ENCODE measurements at regions not wholly inside any gene's neighbourhood (a gene's known extent, or its start where the extent isn't known, plus 50 kb on each side); places are given as distances from the start of the nearest gene placed in this dataset.

DNA sequence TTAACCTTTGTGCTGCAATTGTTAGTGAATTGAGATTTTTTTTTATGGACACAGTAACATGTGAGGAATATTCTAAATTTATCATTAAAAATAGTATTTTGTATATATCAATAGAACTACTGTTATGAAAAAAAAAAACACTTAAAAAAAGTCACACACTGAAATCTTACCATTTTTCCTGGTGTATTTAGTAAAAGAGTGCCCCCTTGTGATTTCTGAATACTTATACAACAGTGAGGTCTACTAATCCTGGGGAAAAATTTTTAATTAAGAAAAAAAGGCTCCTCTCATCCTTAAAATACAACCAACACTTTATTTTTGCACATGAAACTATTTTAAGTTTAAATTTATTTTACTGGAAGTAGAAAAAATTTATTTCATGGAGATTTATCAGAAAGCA is 56.4 kb upstream of the SPOCK3 start:
- DNase-seq (ENCODE audit: low read depth): no peak

DNA sequence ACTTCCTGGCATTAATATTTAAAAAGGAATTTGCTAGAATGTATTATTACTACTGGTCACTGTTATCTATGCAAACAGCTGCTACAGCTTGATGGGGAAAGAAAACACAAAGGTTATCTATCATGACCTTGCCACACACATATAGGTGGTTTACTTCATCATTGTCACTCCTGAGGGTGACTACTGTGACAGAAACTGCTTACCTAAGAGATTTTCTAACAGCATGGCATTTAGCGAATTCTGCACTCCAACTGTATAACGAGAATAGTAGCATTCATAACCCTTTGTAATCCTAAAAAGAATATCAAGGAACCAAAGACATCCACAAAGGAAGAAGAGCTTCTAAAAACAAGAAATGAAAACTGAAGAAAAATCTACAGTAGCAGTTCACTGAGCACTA is 74.6 kb upstream of the SPOCK3 start:
- DNase-seq (ENCODE audit: low read depth): no peak

GRCh38 chr4:167321299-167321698 is 87.0 kb upstream of the SPOCK3 start:
- no peak for DNase-seq (ENCODE audit: low read depth)

GRCh38 chr4:167339781-167340180 is 105.5 kb upstream of the SPOCK3 start:
- no peak for DNase-seq (ENCODE audit: low read depth)

GRCh38 chr4:167359711-167360110 is 125.4 kb upstream of the SPOCK3 start:
- no peak for DNase-seq (ENCODE audit: low read depth)

DNA sequence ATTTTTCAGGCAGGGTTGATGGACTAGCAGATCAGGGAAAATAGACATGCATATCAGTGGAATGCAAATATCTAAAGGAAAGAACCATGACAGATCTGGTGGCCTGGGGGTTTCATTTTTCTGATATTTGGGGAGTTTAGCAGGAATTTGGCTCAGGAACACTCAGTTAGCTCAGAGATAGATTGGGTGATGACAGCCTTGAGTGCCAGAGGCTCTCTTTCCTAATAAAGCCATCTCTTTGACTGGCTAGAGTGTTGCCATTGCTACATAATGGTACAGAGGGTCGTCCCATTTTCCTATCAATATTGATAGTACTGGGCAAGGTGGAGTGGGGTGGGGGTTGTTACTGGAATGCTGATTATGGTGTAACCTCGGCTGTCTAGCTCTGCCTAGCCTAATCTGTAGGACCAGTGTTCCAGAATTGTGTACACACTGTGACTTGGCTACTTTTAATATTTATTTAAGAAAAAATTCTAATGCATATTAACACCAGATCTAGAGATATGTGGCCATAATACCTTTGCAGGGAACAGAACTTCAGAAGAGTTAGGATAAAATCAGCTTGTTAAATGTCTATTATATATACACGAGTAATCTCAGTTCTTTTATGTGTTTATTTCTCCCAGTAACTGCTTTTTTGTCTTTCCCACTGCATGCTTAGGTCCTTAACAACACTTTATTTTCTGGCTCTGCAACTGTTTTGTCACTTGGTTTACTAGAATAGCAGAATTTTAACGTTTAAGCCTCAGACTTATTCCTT is 145.0 kb upstream of the SPOCK3 start:
- no peak for DNase-seq (ENCODE audit: low read depth)

GRCh38 chr4:167380964-167381363 is 146.7 kb upstream of the SPOCK3 start:
- DNase-seq (ENCODE audit: low read depth): no peak

DNA sequence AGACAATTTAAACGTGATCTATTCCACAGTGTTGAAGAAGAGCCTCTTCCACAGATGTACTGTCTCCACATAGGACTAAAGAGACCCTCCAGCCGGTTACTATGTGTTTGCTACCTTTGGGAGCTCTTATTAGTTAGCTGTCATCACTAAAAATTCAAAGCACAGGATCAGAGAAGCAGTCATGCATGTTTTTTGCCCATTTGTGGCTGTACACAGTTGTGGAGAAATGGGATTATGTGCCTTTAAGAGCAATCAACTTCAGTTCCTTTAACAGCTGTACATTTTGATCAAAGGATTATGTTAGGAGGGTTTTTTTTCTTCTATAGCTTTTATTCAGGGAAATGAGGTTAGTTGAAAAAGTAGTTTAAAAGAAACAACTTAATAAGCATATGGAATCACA is 149.0 kb upstream of the SPOCK3 start:
- no peak for DNase-seq (ENCODE audit: low read depth)

DNA sequence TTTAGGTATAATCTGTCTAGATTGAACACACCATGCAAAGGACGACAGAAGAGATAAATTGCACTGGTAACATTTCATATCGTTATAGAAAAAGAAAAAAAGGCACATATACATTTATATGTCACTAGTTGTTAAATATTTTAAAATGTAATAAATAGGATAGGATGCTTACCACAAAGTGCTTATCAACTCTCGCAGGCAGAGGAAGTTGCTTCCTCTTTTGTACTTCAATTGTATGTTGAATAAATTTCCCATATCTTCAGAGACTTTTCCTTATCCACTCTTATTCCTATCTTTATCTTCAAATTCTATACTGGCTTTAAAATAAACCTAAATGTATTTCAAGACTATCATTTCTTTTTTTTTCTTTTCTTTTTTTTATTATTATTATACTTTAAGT is 163.3 kb upstream of the SPOCK3 start:
- no peak for DNase-seq (ENCODE audit: low read depth)

DNA sequence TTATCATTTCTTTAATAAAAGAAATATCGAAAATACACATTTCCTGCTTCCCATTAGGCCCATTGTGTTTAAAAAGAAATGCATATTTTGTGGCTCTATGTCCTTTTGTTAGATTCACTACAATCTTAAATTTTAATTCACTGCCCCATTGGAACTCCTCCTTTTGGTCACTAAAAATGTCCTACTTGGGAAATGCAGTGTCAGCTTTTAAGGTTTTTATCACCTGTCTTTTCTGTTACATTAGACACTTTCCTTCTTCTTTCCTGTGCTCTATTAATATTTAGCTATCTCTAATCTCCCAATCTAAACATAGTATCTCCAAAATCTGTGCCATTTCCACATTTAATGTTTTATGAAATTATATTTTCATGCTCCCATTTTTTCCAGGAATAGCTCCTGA is 164.9 kb upstream of the SPOCK3 start:
- no peak for DNase-seq (ENCODE audit: low read depth)

- no peak for DNase-seq (ENCODE audit: low read depth)
Measured at GRCh38 chr4:167406181-167406580, 171.9 kb upstream of the SPOCK3 start.

DNA sequence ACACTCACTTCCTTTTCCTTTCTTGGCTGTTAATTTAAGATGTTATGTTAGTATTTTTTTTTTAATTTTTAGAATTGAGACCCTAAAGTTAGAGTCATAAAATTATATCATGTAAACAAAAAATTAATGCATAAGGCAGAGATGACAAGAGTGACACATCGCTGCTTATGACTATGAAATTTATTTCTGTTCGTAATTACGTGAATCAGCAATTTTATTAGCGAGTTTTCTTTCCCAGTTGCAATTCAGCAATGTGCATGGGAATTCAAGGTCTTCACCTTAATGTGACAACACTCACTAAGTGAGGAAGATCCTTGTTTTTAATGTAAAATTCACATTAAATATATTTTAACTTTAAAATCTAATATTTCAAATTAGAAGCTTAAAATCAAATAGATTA is 181.2 kb upstream of the SPOCK3 start:
- no peak for DNase-seq (ENCODE audit: low read depth)

GRCh38 chr4:167419468-167420140 is 185.3 kb upstream of the SPOCK3 start:
- no peak for DNase-seq (ENCODE audit: low read depth)

DNA sequence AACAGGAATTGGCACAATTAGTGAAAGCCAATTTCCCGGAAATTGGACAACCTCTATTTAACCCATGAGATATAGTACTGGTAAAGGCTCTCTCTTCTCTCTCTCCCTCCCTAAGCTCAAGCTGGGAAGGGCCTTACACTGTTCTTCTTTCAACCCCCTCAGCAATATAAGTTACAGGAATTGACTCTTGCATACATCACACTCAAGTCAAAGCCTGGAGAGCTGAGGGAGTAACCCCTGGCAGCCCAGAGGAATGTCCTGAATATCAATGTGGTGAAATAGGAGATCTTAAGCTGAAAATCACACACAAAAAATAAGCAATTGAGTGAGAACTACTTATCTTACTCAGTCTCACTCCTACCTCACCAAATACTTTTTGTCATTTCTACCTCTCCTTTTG is 186.9 kb upstream of the SPOCK3 start:
- DNase-seq (ENCODE audit: low read depth): no peak

GRCh38 chr4:167424341-167425256 is 190.3 kb upstream of the SPOCK3 start:
- no peak for DNase-seq (ENCODE audit: low read depth)

DNA sequence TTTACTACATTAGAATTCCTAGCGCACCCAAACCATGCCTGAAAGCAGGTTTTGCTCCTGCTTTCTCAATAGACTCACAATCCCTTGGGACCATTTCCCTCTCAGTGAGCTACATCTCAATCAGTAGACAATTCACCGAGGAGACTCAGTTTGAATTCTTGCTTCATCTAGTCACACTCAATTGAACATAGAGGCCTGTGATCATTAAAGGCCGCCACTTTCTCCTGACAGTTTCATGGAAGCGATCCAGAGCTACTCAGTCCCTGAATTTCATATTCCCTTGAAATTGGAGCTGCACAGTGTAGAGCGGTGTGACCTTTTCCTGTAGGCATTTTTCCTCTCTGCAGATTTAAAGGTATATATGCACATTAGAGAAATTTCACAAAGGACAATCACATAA is 193.9 kb upstream of the SPOCK3 start:
- DNase-seq (ENCODE audit: low read depth): no peak

- DNase-seq (ENCODE audit: low read depth): no peak
Measured at GRCh38 chr4:167431371-167431770, 197.1 kb upstream of the SPOCK3 start.

GRCh38 chr4:167435786-167436185 is 201.5 kb upstream of the SPOCK3 start:
- DNase-seq (ENCODE audit: low read depth): no peak

- DNase-seq (ENCODE audit: low read depth): no peak
Measured at GRCh38 chr4:167443841-167444240, 209.5 kb upstream of the SPOCK3 start.

- DNase-seq (ENCODE audit: low read depth): no peak
Measured at GRCh38 chr4:167452922-167453430, 218.7 kb upstream of the SPOCK3 start.

- DNase-seq (ENCODE audit: low read depth): no peak
Measured at GRCh38 chr4:167456619-167457018, 222.3 kb upstream of the SPOCK3 start.

GRCh38 chr4:167469436-167469835 is 235.1 kb upstream of the SPOCK3 start:
- no peak for DNase-seq (ENCODE audit: low read depth)
